ENCODE measurements at regions not wholly inside any gene's neighbourhood (a gene's known extent, or its start where the extent isn't known, plus 50 kb on each side); places are given as distances from the start of the nearest gene placed in this dataset.
"Not testable (repeated sequence)": the region's sequence is repeated elsewhere in the genome, so short reads cannot be mapped to it uniquely, and the experiment has no call there.

- Mint-ChIP-seq H3K27me3 (ENCODE audit: low read depth) (no peaks in the 10 kb centered on the region), H3K9me3 (peaks cover 13% of the 10 kb centered on the region), H3K36me3 (no peaks in the 10 kb centered on the region), H3K27ac (no peak overlapping the region), H3K4me3 (no peak overlapping the region), H3K4me1 (peaks cover 16% of the 10 kb centered on the region)
- CTCF ChIA-PET: no interaction called here
- no peak for DNase-seq (ENCODE audit: low spot score)
- POLR2A ChIA-PET: no interaction called here
- no peak for ATAC-seq
- TF ChIP-seq ZSCAN18 (CRISPR knock-in tag; IDR thresholded peaks at IDR 0.05) (no peak), MXD4 (CRISPR knock-in tag; IDR thresholded peaks at IDR 0.05; ENCODE audit: borderline replicate concordance) (no peak)
These were observed 120.8 kb upstream of the RBMS1 start for GRCh38 chr2:160614391-160614790.

- Mint-ChIP-seq H3K27ac (no peak overlapping the region), H3K9me3 (peaks cover 13% of the 10 kb centered on the region), H3K4me3 (no peak overlapping the region), H3K36me3 (no peaks in the 10 kb centered on the region), H3K27me3 (ENCODE audit: low read depth) (no peaks in the 10 kb centered on the region), H3K4me1 (peaks cover 14% of the 10 kb centered on the region)
- no peak for DNase-seq (ENCODE audit: low spot score)
- POLR2A ChIA-PET: no interaction called here
- CTCF ChIA-PET: no interaction called here
- ATAC-seq: no peak
- TF ChIP-seq ZNF263 (CRISPR knock-in tag; IDR thresholded peaks at IDR 0.05; ENCODE audit: low read depth) (no peak), SMAD4 (CRISPR knock-in tag; IDR thresholded peaks at IDR 0.05) (no peak), MLX (CRISPR knock-in tag; IDR thresholded peaks at IDR 0.05) (no peak)
These were observed 122.1 kb upstream of the RBMS1 start for GRCh38 chr2:160615706-160616105.

GRCh38 chr2:160616149-160616548, 122.5 kb upstream of the RBMS1 start:
- H3K4me3 Mint-ChIP-seq: no peak overlapping the region
- ATAC-seq (no peak), DNase-seq (ENCODE audit: low spot score) (no peak)
- H3K9me3 Mint-ChIP-seq: peaks cover 13% of the 10 kb centered on the region
- no peaks in the 10 kb centered on the region for H3K36me3 Mint-ChIP-seq
- peaks cover 14% of the 10 kb centered on the region for H3K4me1 Mint-ChIP-seq
- no peak overlapping the region for H3K27ac Mint-ChIP-seq
- ChIA-PET CTCF (no interaction called here), POLR2A (no interaction called here)
- TF ChIP-seq TCF7 (CRISPR knock-in tag; IDR thresholded peaks at IDR 0.05; ENCODE audit: low read depth): no peak
- no peak for TF ChIP-seq RORB (CRISPR knock-in tag; IDR thresholded peaks at IDR 0.05)
- no peak for TF ChIP-seq MLX (CRISPR knock-in tag; IDR thresholded peaks at IDR 0.05)
- no peak for TF ChIP-seq PRRX2 (CRISPR knock-in tag; IDR thresholded peaks at IDR 0.05)
- no peak for TF ChIP-seq SP1 (CRISPR knock-in tag; conservative IDR thresholded peaks at IDR 0.05)
- TF ChIP-seq MXD4 (CRISPR knock-in tag; IDR thresholded peaks at IDR 0.05; ENCODE audit: borderline replicate concordance): no peak
- TF ChIP-seq CDX4 (CRISPR knock-in tag; IDR thresholded peaks at IDR 0.05; ENCODE audit: borderline replicate concordance): no peak
- no peak for TF ChIP-seq CREM (CRISPR knock-in tag; IDR thresholded peaks at IDR 0.05)
- TF ChIP-seq GABPB1 (CRISPR knock-in tag; IDR thresholded peaks at IDR 0.05): no peak
- H3K27me3 Mint-ChIP-seq (ENCODE audit: low read depth): no peaks in the 10 kb centered on the region

- no peaks in the 10 kb centered on the region for H3K36me3 Mint-ChIP-seq
- peaks cover 16% of the 10 kb centered on the region for H3K9me3 Mint-ChIP-seq
- H3K4me1 Mint-ChIP-seq: peaks cover 5% of the 10 kb centered on the region; the same call in 1 of the 2 replicates
- ChIA-PET CTCF (no interaction called here), POLR2A (no interaction called here)
- TF ChIP-seq ZNF219 (CRISPR knock-in tag; IDR thresholded peaks at IDR 0.05; ENCODE audit: borderline replicate concordance) (no peak), RORB (CRISPR knock-in tag; IDR thresholded peaks at IDR 0.05) (no peak), IRF2 (CRISPR knock-in tag; IDR thresholded peaks at IDR 0.05; ENCODE audit: borderline replicate concordance, low read depth) (no peak), NFE2L1 (CRISPR knock-in tag; IDR thresholded peaks at IDR 0.05) (no peak), JUN (CRISPR knock-in tag; IDR thresholded peaks at IDR 0.05) (no peak), ATF3 (CRISPR knock-in tag; conservative IDR thresholded peaks at IDR 0.05) (no peak), MXD4 (CRISPR knock-in tag; IDR thresholded peaks at IDR 0.05; ENCODE audit: borderline replicate concordance) (no peak), ZNF263 (CRISPR knock-in tag; IDR thresholded peaks at IDR 0.05; ENCODE audit: low read depth) (no peak), ATF2 (CRISPR knock-in tag; IDR thresholded peaks at IDR 0.05; ENCODE audit: borderline replicate concordance, low read depth) (no peak), JAZF1 (CRISPR knock-in tag; IDR thresholded peaks at IDR 0.05) (no peak)
- DNase-seq (ENCODE audit: low spot score) (no peak), ATAC-seq (no peak)
- H3K4me3 Mint-ChIP-seq: no peak overlapping the region
- no peaks in the 10 kb centered on the region for H3K27me3 Mint-ChIP-seq (ENCODE audit: low read depth)
- no peak overlapping the region for H3K27ac Mint-ChIP-seq
These were observed 128.1 kb upstream of the RBMS1 start for GRCh38 chr2:160621748-160622147.

GRCh38 chr2:160628020-160628637, 134.5 kb upstream of the RBMS1 start:
- POLR2A ChIA-PET; H3K36me3 Mint-ChIP-seq; DNase-seq (ENCODE audit: low spot score); H3K27me3 Mint-ChIP-seq (ENCODE audit: low read depth); ATAC-seq; H3K4me3 Mint-ChIP-seq; H3K27ac Mint-ChIP-seq: not testable (repeated sequence)
- peaks cover 14% of the 10 kb centered on the region for H3K4me1 Mint-ChIP-seq
- CTCF ChIA-PET: interaction anchor here (1.1 kb wide), 2 partner anchors 47 to 342 kb away, joined by 3 to 4 read pairs; no protein-coding TSS in a partner anchor
- H3K9me3 Mint-ChIP-seq: peaks cover 22% of the 10 kb centered on the region
